ENCODE measurements at regions not wholly inside any gene's neighbourhood (a gene's known extent, or its start where the extent isn't known, plus 50 kb on each side); places are given as distances from the start of the nearest gene placed in this dataset.

GRCh38 chr7:54907981-54908380 is 110.8 kb upstream of the EGFR start:
- no peaks in the 10 kb centered on the region for H3K4me1 Mint-ChIP-seq
- H3K4me2 ChIP-seq (replicated peaks; ENCODE audit: extremely low read depth, low read length, poor library complexity, severe bottlenecking) = no peak overlapping the region
- H3K4me3 ChIP-seq (replicated peaks in 1 of 3; ENCODE audit: low read depth in 2 of 3, low read length in 3 of 3) = no peak overlapping the region
- intact Hi-C loops (cut with micrococcal nuclease) = no loop called here
- H3K79me2 ChIP-seq (ENCODE audit: insufficient read depth, low read length) = no peaks in the 10 kb centered on the region
- H3K9me3 ChIP-seq (replicated peaks in 1 of 2; ENCODE audit: control insufficient read depth in 1 of 2, insufficient read depth in 1 of 2, low read length in 2 of 2) = peaks cover 0 to 4% of the 10 kb centered on the region in 2 donors
- no peaks in the 10 kb centered on the region for H3K4me1 ChIP-seq (ENCODE audit: control insufficient read depth in 1 of 2, insufficient read depth in 2 of 2, low read length in 2 of 2)
- H3K9me3 Mint-ChIP-seq = peaks cover 0 to 8% (median 5%) of the 10 kb centered on the region in 7 donors
- TF ChIP-seq, protein P1, sequence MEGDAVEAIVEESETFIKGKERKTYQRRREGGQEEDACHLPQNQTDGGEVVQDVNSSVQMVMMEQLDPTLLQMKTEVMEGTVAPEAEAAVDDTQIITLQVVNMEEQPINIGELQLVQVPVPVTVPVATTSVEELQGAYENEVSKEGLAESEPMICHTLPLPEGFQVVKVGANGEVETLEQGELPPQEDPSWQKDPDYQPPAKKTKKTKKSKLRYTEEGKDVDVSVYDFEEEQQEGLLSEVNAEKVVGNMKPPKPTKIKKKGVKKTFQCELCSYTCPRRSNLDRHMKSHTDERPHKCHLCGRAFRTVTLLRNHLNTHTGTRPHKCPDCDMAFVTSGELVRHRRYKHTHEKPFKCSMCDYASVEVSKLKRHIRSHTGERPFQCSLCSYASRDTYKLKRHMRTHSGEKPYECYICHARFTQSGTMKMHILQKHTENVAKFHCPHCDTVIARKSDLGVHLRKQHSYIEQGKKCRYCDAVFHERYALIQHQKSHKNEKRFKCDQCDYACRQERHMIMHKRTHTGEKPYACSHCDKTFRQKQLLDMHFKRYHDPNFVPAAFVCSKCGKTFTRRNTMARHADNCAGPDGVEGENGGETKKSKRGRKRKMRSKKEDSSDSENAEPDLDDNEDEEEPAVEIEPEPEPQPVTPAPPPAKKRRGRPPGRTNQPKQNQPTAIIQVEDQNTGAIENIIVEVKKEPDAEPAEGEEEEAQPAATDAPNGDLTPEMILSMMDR (IDR thresholded peaks at IDR 0.05) = no peak
- no peak overlapping the region for H3K27ac Mint-ChIP-seq
- H3K4me3 Mint-ChIP-seq = no peak overlapping the region
- H3K27me3 ChIP-seq (ENCODE audit: control insufficient read depth in 2 of 2, insufficient read depth in 2 of 2, low read length in 2 of 2) = no peaks in the 10 kb centered on the region
- no peaks in the 10 kb centered on the region for H3K36me3 ChIP-seq (replicated peaks in 1 of 2; ENCODE audit: control insufficient read depth in 1 of 2, insufficient read depth in 2 of 2, low read length in 2 of 2)
- no peaks in the 10 kb centered on the region for H4K20me1 ChIP-seq (ENCODE audit: insufficient read depth, low read length)
- no peak overlapping the region for H3K27ac ChIP-seq (ENCODE audit: low read depth in 1 of 2, low read length in 2 of 2)
- no peak overlapping the region for H3K9ac ChIP-seq (ENCODE audit: insufficient read depth, low read length, poor library complexity, severe bottlenecking)
- DNase-seq = no peak
- H2AFZ ChIP-seq (ENCODE audit: insufficient read depth, low read depth, low read length, poor library complexity, severe bottlenecking) = no peak overlapping the region
- H3K36me3 Mint-ChIP-seq = no peaks in the 10 kb centered on the region
- H3K27me3 Mint-ChIP-seq (ENCODE audit: low read depth in 3 of 3) = peaks cover 0 to 2% (median 0%) of the 10 kb centered on the region in 3 donors

- no peaks in the 10 kb centered on the region for H3K27me3 ChIP-seq (ENCODE audit: control insufficient read depth in 2 of 2, insufficient read depth in 2 of 2, low read length in 2 of 2)
- no peaks in the 10 kb centered on the region for H3K36me3 ChIP-seq (replicated peaks in 1 of 2; ENCODE audit: control insufficient read depth in 1 of 2, insufficient read depth in 2 of 2, low read length in 2 of 2)
- peaks cover 0 to 8% (median 5%) of the 10 kb centered on the region in 7 donors for H3K9me3 Mint-ChIP-seq
- peaks cover 0 to 2% (median 0%) of the 10 kb centered on the region in 3 donors for H3K27me3 Mint-ChIP-seq (ENCODE audit: low read depth in 3 of 3)
- no CpG with 5 or more reads among the region's 2 CpGs for WGBS (ENCODE audit: insufficient coverage)
- TF ChIP-seq, protein P1 (IDR thresholded peaks at IDR 0.05) = no peak
- no peak overlapping the region for H3K4me3 ChIP-seq (replicated peaks in 1 of 3; ENCODE audit: low read depth in 2 of 3, low read length in 3 of 3)
- H3K4me1 Mint-ChIP-seq = no peaks in the 10 kb centered on the region
- DNase-seq = no peak
- H2AFZ ChIP-seq (ENCODE audit: insufficient read depth, low read depth, low read length, poor library complexity, severe bottlenecking) = no peak overlapping the region
- no peak overlapping the region for H3K9ac ChIP-seq (ENCODE audit: insufficient read depth, low read length, poor library complexity, severe bottlenecking)
- H3K79me2 ChIP-seq (ENCODE audit: insufficient read depth, low read length) = no peaks in the 10 kb centered on the region
- no peak overlapping the region for H3K4me2 ChIP-seq (replicated peaks; ENCODE audit: extremely low read depth, low read length, poor library complexity, severe bottlenecking)
- no peaks in the 10 kb centered on the region for H3K36me3 Mint-ChIP-seq
- no peaks in the 10 kb centered on the region for H3K4me1 ChIP-seq (ENCODE audit: control insufficient read depth in 1 of 2, insufficient read depth in 2 of 2, low read length in 2 of 2)
- H3K27ac Mint-ChIP-seq = no peak overlapping the region
- intact Hi-C loops (cut with micrococcal nuclease) = no loop called here
- H3K4me3 Mint-ChIP-seq = no peak overlapping the region
- peaks cover 0 to 4% of the 10 kb centered on the region in 2 donors for H3K9me3 ChIP-seq (replicated peaks in 1 of 2; ENCODE audit: control insufficient read depth in 1 of 2, insufficient read depth in 1 of 2, low read length in 2 of 2)
- no peak overlapping the region for H3K27ac ChIP-seq (ENCODE audit: low read depth in 1 of 2, low read length in 2 of 2)
- H4K20me1 ChIP-seq (ENCODE audit: insufficient read depth, low read length) = no peaks in the 10 kb centered on the region
These were observed 109.9 kb upstream of the EGFR start for GRCh38 chr7:54908760-54909438.
